OCI-LY7 (cell line): ENCODE measurements at regions not wholly inside any gene's neighbourhood (a gene's known extent, or its start where the extent isn't known, plus 50 kb on each side); places are given as distances from the start of the nearest gene placed in this dataset.

ENCODE experiments used
- CTCF ChIP-seq: fragments of 200-600 bp; sonication (generic); conservative IDR thresholded peaks from 2 replicates; pipeline ENCODE4 v1.5.1; 2014; ENCODE audit warnings: mild to moderate bottlenecking, antibody characterized with exemption, low read length, moderate library complexity, mixed read lengths
- EZH2phosphoT487 ChIP-seq: fragments of 200-600 bp; sonication (generic); IDR thresholded peaks from 2 replicates; pipeline ENCODE4 v1.6.1; 2018; ENCODE audit warnings: low read depth, borderline replicate concordance, mild to moderate bottlenecking, mixed run types, antibody characterized with exemption, low read length, moderate library complexity, mixed read lengths

GRCh38 chr7:106535234-106535932 lies 125.6 kb downstream of the CCDC71L start:
- TF ChIP-seq CTCF (no peak), EZH2phosphoT487 (no peak)
